ENCODE measurements at regions not wholly inside any gene's neighbourhood (a gene's known extent, or its start where the extent isn't known, plus 50 kb on each side); places are given as distances from the start of the nearest gene placed in this dataset.

DNA sequence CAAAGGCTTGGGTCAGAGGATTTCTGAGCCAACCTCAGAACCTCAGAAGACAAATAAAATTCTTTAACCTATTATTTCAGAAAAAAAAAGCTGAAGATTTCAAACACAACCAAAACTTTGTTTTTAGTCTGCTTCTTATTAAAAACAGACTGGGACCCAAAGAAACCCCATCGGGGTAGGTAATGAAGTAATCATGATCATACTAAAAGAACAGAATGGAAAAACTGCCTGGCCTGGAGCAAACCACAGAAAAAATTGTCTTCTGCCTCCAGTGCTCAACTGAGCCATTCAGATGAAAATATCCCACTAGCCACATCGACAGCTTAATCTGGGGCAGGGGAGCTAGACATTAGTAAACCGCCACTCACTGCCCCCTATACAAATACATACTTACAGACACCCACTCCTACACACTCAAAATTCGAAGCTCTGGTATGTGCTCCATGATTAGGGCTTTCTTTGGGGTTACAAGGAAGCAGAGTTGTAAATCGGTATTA, 76.5 kb downstream of the SDC1 start:
- H3K27ac ChIP-seq (ENCODE audit: extremely low read depth, low read depth, low read length) = peak overlapping the region; percentile 49; the same call in 1 of the 3 replicates
- in situ Hi-C loops (cut with MboI) = no loop called here
- BruUV-seq (replicated peaks) = no TSS peak
- H3K36me3 ChIP-seq (ENCODE audit: control insufficient read depth, insufficient read depth, low read length) = no peaks in the 10 kb centered on the region
- TF ChIP-seq, protein P1, sequence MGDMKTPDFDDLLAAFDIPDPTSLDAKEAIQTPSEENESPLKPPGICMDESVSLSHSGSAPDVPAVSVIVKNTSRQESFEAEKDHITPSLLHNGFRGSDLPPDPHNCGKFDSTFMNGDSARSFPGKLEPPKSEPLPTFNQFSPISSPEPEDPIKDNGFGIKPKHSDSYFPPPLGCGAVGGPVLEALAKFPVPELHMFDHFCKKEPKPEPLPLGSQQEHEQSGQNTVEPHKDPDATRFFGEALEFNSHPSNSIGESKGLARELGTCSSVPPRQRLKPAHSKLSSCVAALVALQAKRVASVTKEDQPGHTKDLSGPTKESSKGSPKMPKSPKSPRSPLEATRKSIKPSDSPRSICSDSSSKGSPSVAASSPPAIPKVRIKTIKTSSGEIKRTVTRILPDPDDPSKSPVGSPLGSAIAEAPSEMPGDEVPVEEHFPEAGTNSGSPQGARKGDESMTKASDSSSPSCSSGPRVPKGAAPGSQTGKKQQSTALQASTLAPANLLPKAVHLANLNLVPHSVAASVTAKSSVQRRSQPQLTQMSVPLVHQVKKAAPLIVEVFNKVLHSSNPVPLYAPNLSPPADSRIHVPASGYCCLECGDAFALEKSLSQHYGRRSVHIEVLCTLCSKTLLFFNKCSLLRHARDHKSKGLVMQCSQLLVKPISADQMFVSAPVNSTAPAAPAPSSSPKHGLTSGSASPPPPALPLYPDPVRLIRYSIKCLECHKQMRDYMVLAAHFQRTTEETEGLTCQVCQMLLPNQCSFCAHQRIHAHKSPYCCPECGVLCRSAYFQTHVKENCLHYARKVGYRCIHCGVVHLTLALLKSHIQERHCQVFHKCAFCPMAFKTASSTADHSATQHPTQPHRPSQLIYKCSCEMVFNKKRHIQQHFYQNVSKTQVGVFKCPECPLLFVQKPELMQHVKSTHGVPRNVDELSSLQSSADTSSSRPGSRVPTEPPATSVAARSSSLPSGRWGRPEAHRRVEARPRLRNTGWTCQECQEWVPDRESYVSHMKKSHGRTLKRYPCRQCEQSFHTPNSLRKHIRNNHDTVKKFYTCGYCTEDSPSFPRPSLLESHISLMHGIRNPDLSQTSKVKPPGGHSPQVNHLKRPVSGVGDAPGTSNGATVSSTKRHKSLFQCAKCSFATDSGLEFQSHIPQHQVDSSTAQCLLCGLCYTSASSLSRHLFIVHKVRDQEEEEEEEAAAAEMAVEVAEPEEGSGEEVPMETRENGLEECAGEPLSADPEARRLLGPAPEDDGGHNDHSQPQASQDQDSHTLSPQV (IDR thresholded peaks at IDR 0.05) = peak; percentile 12; the same call in 1 of the 2 replicates
- TF ChIP-seq ELF1 (tag; IDR thresholded peaks at IDR 0.05) (no peak), PRDM10 (IDR thresholded peaks at IDR 0.05; ENCODE audit: partially characterized antibody) (peak; percentile 14)
- no peaks in the 10 kb centered on the region for H3K79me2 ChIP-seq (ENCODE audit: control insufficient read depth, insufficient read depth, low read length)
- FAIRE-seq (no peak), DNase-seq (ENCODE audit: extremely low read depth in 1 of 4, low spot score in 3 of 4) (no peak), ATAC-seq (peak; percentile 11; the same call in 1 of the 3 replicates)
- no peaks in the 10 kb centered on the region for H3K9me1 ChIP-seq (ENCODE audit: control insufficient read depth, insufficient read depth, low read length)
- POLR2A ChIA-PET = interaction anchor here (0.6 kb wide), 1 partner anchor 783 kb away, joined by 3 read pairs; no protein-coding TSS in a partner anchor
- H3K9ac ChIP-seq (ENCODE audit: insufficient read depth in 1 of 2, low read depth in 2 of 2, low read length in 2 of 2) = no peak overlapping the region
- 18% methylated on average over 5 of the region's 5 CpGs for WGBS (ENCODE audit: insufficient coverage, low coverage, missing lambda C conversion rate)
- H3K9me3 ChIP-seq (replicated peaks; ENCODE audit: control insufficient read depth, insufficient read depth, low read depth, low read length) = no peaks in the 10 kb centered on the region
- peak overlapping the region; percentile 93 for H2AFZ ChIP-seq (ENCODE audit: low read depth, low read length)
- H3K27me3 ChIP-seq (ENCODE audit: control insufficient read depth in 2 of 2, insufficient read depth in 2 of 2, low read length in 2 of 2) = peaks cover 2 to 3% of the 10 kb centered on the region in 2 experiments; a peak in 2 of 5 replicates
- H3K4me2 ChIP-seq (ENCODE audit: insufficient read depth, low read length) = no peak overlapping the region
- peaks cover 16 to 39% of the 10 kb centered on the region in 2 experiments for H3K4me1 ChIP-seq (replicated peaks in 1 of 2; ENCODE audit: control insufficient read depth in 2 of 2, insufficient read depth in 2 of 2, low read length in 2 of 2)
- H3K4me3 ChIP-seq = no peak overlapping the region
- H4K20me1 ChIP-seq (replicated peaks; ENCODE audit: control insufficient read depth, insufficient read depth, low read length) = no peaks in the 10 kb centered on the region
- intact Hi-C loops (cut with micrococcal nuclease) = no loop called here
- CTCF ChIA-PET (ENCODE audit: low intra/inter-chr PET ratio) = no interaction called here

Data from K562 (cell line).